ENCODE measurements at regions not wholly inside any gene's neighbourhood (a gene's known extent, or its start where the extent isn't known, plus 50 kb on each side); places are given as distances from the start of the nearest gene placed in this dataset.

GRCh38 chr7:94067506-94067905 is 63.4 kb upstream of the BET1 start:
- peaks cover 9% of the 10 kb centered on the region for H3K27me3 ChIP-seq (replicated peaks; ENCODE audit: control insufficient read depth, insufficient read depth, low read length, poor library complexity, severe bottlenecking)
- no peaks in the 10 kb centered on the region for H3K36me3 ChIP-seq (ENCODE audit: control insufficient read depth, insufficient read depth, low read length)
- no peak overlapping the region for H3K27ac ChIP-seq (ENCODE audit: insufficient read depth, low read length, poor library complexity, severe bottlenecking)
- no peak for DNase-seq
- H3K4me1 ChIP-seq (ENCODE audit: control insufficient read depth, insufficient read depth, low read length, poor library complexity, severe bottlenecking), result peaks cover 11% of the 10 kb centered on the region
- no peaks in the 10 kb centered on the region for H3K9me3 ChIP-seq (ENCODE audit: control insufficient read depth, low read length)
- H3K4me3 ChIP-seq (ENCODE audit: insufficient read depth, low read depth, low read length, poor library complexity, severe bottlenecking), result no peak overlapping the region

GRCh38 chr7:94069162-94069739 is 65.1 kb upstream of the BET1 start:
- Histone ChIP-seq H3K9me3 (ENCODE audit: control insufficient read depth, low read length) (no peaks in the 10 kb centered on the region), H3K27ac (ENCODE audit: insufficient read depth, low read length, poor library complexity, severe bottlenecking) (no peak overlapping the region), H3K27me3 (replicated peaks; ENCODE audit: control insufficient read depth, insufficient read depth, low read length, poor library complexity, severe bottlenecking) (peaks cover 3% of the 10 kb centered on the region), H3K4me3 (ENCODE audit: insufficient read depth, low read depth, low read length, poor library complexity, severe bottlenecking) (no peak overlapping the region), H3K36me3 (ENCODE audit: control insufficient read depth, insufficient read depth, low read length) (no peaks in the 10 kb centered on the region), H3K4me1 (ENCODE audit: control insufficient read depth, insufficient read depth, low read length, poor library complexity, severe bottlenecking) (peaks cover 11% of the 10 kb centered on the region)
- no peak for DNase-seq

- no peaks in the 10 kb centered on the region for H3K27me3 ChIP-seq (replicated peaks; ENCODE audit: control insufficient read depth, insufficient read depth, low read length, poor library complexity, severe bottlenecking)
- DNase-seq, result no peak
- no peak overlapping the region for H3K27ac ChIP-seq (ENCODE audit: insufficient read depth, low read length, poor library complexity, severe bottlenecking)
- no peaks in the 10 kb centered on the region for H3K36me3 ChIP-seq (ENCODE audit: control insufficient read depth, insufficient read depth, low read length)
- H3K4me1 ChIP-seq (ENCODE audit: control insufficient read depth, insufficient read depth, low read length, poor library complexity, severe bottlenecking), result no peaks in the 10 kb centered on the region
- no peak overlapping the region for H3K4me3 ChIP-seq (ENCODE audit: insufficient read depth, low read depth, low read length, poor library complexity, severe bottlenecking)
- no peaks in the 10 kb centered on the region for H3K9me3 ChIP-seq (ENCODE audit: control insufficient read depth, low read length)
Observed at GRCh38 chr7:94080551-94080950, 76.4 kb upstream of the BET1 start.

GRCh38 chr7:94082126-94082525 is 78.0 kb upstream of the BET1 start:
- Histone ChIP-seq H3K4me1 (ENCODE audit: control insufficient read depth, insufficient read depth, low read length, poor library complexity, severe bottlenecking) (no peaks in the 10 kb centered on the region), H3K36me3 (ENCODE audit: control insufficient read depth, insufficient read depth, low read length) (no peaks in the 10 kb centered on the region), H3K27ac (ENCODE audit: insufficient read depth, low read length, poor library complexity, severe bottlenecking) (no peak overlapping the region), H3K27me3 (replicated peaks; ENCODE audit: control insufficient read depth, insufficient read depth, low read length, poor library complexity, severe bottlenecking) (no peaks in the 10 kb centered on the region), H3K9me3 (ENCODE audit: control insufficient read depth, low read length) (no peaks in the 10 kb centered on the region), H3K4me3 (ENCODE audit: insufficient read depth, low read depth, low read length, poor library complexity, severe bottlenecking) (no peak overlapping the region)
- DNase-seq, result no peak

- peak; percentile 3 to 24 (median 6) for DNase-seq
- no peaks in the 10 kb centered on the region for H3K27me3 ChIP-seq (replicated peaks; ENCODE audit: control insufficient read depth, insufficient read depth, low read length, poor library complexity, severe bottlenecking)
- no peaks in the 10 kb centered on the region for H3K36me3 ChIP-seq (ENCODE audit: control insufficient read depth, insufficient read depth, low read length)
- peak overlapping the region; percentile 43 for H3K4me3 ChIP-seq (ENCODE audit: insufficient read depth, low read depth, low read length, poor library complexity, severe bottlenecking)
- no peaks in the 10 kb centered on the region for H3K9me3 ChIP-seq (ENCODE audit: control insufficient read depth, low read length)
- H3K4me1 ChIP-seq (ENCODE audit: control insufficient read depth, insufficient read depth, low read length, poor library complexity, severe bottlenecking), result no peaks in the 10 kb centered on the region
- no peak overlapping the region for H3K27ac ChIP-seq (ENCODE audit: insufficient read depth, low read length, poor library complexity, severe bottlenecking)
Observed at GRCh38 chr7:94087664-94088352, 83.7 kb upstream of the BET1 start.

- no peak overlapping the region for H3K4me3 ChIP-seq (ENCODE audit: insufficient read depth, low read depth, low read length, poor library complexity, severe bottlenecking)
- H3K27ac ChIP-seq (ENCODE audit: insufficient read depth, low read length, poor library complexity, severe bottlenecking), result no peak overlapping the region
- no peaks in the 10 kb centered on the region for H3K4me1 ChIP-seq (ENCODE audit: control insufficient read depth, insufficient read depth, low read length, poor library complexity, severe bottlenecking)
- H3K36me3 ChIP-seq (ENCODE audit: control insufficient read depth, insufficient read depth, low read length), result no peaks in the 10 kb centered on the region
- H3K27me3 ChIP-seq (replicated peaks; ENCODE audit: control insufficient read depth, insufficient read depth, low read length, poor library complexity, severe bottlenecking), result no peaks in the 10 kb centered on the region
- H3K9me3 ChIP-seq (ENCODE audit: control insufficient read depth, low read length), result no peaks in the 10 kb centered on the region
- DNase-seq, result no peak
Observed at GRCh38 chr7:94088560-94088959, 84.4 kb upstream of the BET1 start.

GRCh38 chr7:94089806-94090205 is 85.7 kb upstream of the BET1 start:
- no peaks in the 10 kb centered on the region for H3K27me3 ChIP-seq (replicated peaks; ENCODE audit: control insufficient read depth, insufficient read depth, low read length, poor library complexity, severe bottlenecking)
- no peak overlapping the region for H3K4me3 ChIP-seq (ENCODE audit: insufficient read depth, low read depth, low read length, poor library complexity, severe bottlenecking)
- no peaks in the 10 kb centered on the region for H3K4me1 ChIP-seq (ENCODE audit: control insufficient read depth, insufficient read depth, low read length, poor library complexity, severe bottlenecking)
- no peak overlapping the region for H3K27ac ChIP-seq (ENCODE audit: insufficient read depth, low read length, poor library complexity, severe bottlenecking)
- no peaks in the 10 kb centered on the region for H3K36me3 ChIP-seq (ENCODE audit: control insufficient read depth, insufficient read depth, low read length)
- DNase-seq, result no peak
- H3K9me3 ChIP-seq (ENCODE audit: control insufficient read depth, low read length), result no peaks in the 10 kb centered on the region

- no peak overlapping the region for H3K4me3 ChIP-seq (ENCODE audit: insufficient read depth, low read depth, low read length, poor library complexity, severe bottlenecking)
- no peaks in the 10 kb centered on the region for H3K9me3 ChIP-seq (ENCODE audit: control insufficient read depth, low read length)
- H3K27me3 ChIP-seq (replicated peaks; ENCODE audit: control insufficient read depth, insufficient read depth, low read length, poor library complexity, severe bottlenecking), result no peaks in the 10 kb centered on the region
- DNase-seq, result no peak
- H3K27ac ChIP-seq (ENCODE audit: insufficient read depth, low read length, poor library complexity, severe bottlenecking), result no peak overlapping the region
- no peaks in the 10 kb centered on the region for H3K4me1 ChIP-seq (ENCODE audit: control insufficient read depth, insufficient read depth, low read length, poor library complexity, severe bottlenecking)
- H3K36me3 ChIP-seq (ENCODE audit: control insufficient read depth, insufficient read depth, low read length), result no peaks in the 10 kb centered on the region
Observed at GRCh38 chr7:94092980-94093379, 88.8 kb upstream of the BET1 start.

GRCh38 chr7:94094298-94094697 is 90.1 kb upstream of the BET1 start:
- DNase-seq, result no peak
- H3K4me1 ChIP-seq (ENCODE audit: control insufficient read depth, insufficient read depth, low read length, poor library complexity, severe bottlenecking), result no peaks in the 10 kb centered on the region
- no peak overlapping the region for H3K27ac ChIP-seq (ENCODE audit: insufficient read depth, low read length, poor library complexity, severe bottlenecking)
- H3K9me3 ChIP-seq (ENCODE audit: control insufficient read depth, low read length), result no peaks in the 10 kb centered on the region
- no peak overlapping the region for H3K4me3 ChIP-seq (ENCODE audit: insufficient read depth, low read depth, low read length, poor library complexity, severe bottlenecking)
- H3K27me3 ChIP-seq (replicated peaks; ENCODE audit: control insufficient read depth, insufficient read depth, low read length, poor library complexity, severe bottlenecking), result no peaks in the 10 kb centered on the region
- no peaks in the 10 kb centered on the region for H3K36me3 ChIP-seq (ENCODE audit: control insufficient read depth, insufficient read depth, low read length)

- Histone ChIP-seq H3K9me3 (ENCODE audit: control insufficient read depth, low read length) (no peaks in the 10 kb centered on the region), H3K27me3 (replicated peaks; ENCODE audit: control insufficient read depth, insufficient read depth, low read length, poor library complexity, severe bottlenecking) (no peaks in the 10 kb centered on the region), H3K36me3 (ENCODE audit: control insufficient read depth, insufficient read depth, low read length) (no peaks in the 10 kb centered on the region), H3K4me1 (ENCODE audit: control insufficient read depth, insufficient read depth, low read length, poor library complexity, severe bottlenecking) (no peaks in the 10 kb centered on the region), H3K27ac (ENCODE audit: insufficient read depth, low read length, poor library complexity, severe bottlenecking) (no peak overlapping the region), H3K4me3 (ENCODE audit: insufficient read depth, low read depth, low read length, poor library complexity, severe bottlenecking) (no peak overlapping the region)
- no peak for DNase-seq
Observed at GRCh38 chr7:94095316-94096009, 91.3 kb upstream of the BET1 start.
